ENCODE measurements at regions not wholly inside any gene's neighbourhood (a gene's known extent, or its start where the extent isn't known, plus 50 kb on each side); places are given as distances from the start of the nearest gene placed in this dataset.

DNA sequence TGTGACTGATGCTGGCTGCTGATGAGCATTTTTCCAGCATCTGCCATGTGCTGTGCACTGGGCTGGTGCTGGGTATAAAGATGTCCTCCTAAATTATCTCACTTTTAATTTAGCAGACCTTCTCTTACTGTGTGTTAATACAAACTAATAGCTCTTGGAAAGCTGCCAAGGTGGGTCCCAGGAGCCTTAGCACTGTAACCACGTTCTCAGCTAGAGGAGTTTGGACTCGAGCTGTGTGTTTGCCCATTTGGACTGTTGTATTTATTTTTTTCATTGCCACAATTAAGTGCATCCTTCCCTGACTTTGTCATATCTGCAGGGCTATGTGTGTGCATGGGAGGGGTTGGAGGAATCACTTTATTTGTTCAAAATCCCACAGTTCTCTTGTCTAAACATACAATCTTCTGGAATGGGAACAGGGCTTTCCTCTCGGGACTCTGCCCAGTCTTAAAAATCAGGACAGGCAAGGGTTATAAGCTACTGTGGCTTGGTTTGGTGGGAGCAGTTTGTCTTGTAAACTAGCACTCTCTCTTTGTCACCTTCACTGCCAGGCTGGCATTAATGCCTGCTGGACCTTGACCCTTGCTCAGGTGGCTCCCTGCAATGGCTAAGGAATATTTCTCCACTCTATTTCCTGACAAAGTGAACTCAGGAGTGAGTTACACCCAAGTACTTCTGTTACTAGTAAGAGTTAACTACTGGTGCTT lies 129.7 kb upstream of the MGAT5 start:
- TF ChIP-seq, protein P1, sequence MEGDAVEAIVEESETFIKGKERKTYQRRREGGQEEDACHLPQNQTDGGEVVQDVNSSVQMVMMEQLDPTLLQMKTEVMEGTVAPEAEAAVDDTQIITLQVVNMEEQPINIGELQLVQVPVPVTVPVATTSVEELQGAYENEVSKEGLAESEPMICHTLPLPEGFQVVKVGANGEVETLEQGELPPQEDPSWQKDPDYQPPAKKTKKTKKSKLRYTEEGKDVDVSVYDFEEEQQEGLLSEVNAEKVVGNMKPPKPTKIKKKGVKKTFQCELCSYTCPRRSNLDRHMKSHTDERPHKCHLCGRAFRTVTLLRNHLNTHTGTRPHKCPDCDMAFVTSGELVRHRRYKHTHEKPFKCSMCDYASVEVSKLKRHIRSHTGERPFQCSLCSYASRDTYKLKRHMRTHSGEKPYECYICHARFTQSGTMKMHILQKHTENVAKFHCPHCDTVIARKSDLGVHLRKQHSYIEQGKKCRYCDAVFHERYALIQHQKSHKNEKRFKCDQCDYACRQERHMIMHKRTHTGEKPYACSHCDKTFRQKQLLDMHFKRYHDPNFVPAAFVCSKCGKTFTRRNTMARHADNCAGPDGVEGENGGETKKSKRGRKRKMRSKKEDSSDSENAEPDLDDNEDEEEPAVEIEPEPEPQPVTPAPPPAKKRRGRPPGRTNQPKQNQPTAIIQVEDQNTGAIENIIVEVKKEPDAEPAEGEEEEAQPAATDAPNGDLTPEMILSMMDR (IDR thresholded peaks at IDR 0.05) = no peak
- TF ChIP-seq POLR2A (IDR thresholded peaks at IDR 0.05) (no peak), EP300 (IDR thresholded peaks at IDR 0.05; ENCODE audit: low read depth) (no peak), POLR2AphosphoS5 (IDR thresholded peaks at IDR 0.05) (peak in 1 of 3 donors; percentile 20)
